HCT116 (cell line): ENCODE measurements at regions not wholly inside any gene's neighbourhood (a gene's known extent, or its start where the extent isn't known, plus 50 kb on each side); places are given as distances from the start of the nearest gene placed in this dataset.

Experiments
- ATAC-seq: fragments of 200-7000 bp; cut with Tn5 transposase; 2 replicates; pipeline ENCODE4 v1.9.1; 2020; ENCODE audit warnings: mild to moderate bottlenecking, moderate library complexity
- BruUV-seq: library from RNA; stranded (reverse); fragments of 400-500 nt; replicated peaks from 2 replicates; lab custom pipeline; 2021; lab: Mats Ljungman, UMichigan
- CTCF ChIA-PET: fragments of 300-600 bp; sonication (Branson Sonifier 250); formaldehyde crosslinking; loops from one replicate; lab custom pipeline; 2021; ENCODE audit warnings: antibody characterized with exemption; lab: Charles Lee
- POLR2A ChIA-PET: fragments of 300-600, 350-600 bp; sonication (Branson Sonifier 250); formaldehyde crosslinking; loops from one replicate; lab custom pipeline; 2021; ENCODE audit warnings: antibody characterized with exemption; lab: Charles Lee
- RAD21 ChIA-PET, 2 experiments: fragments of 300-600 bp; sonication (Branson Sonifier 250); formaldehyde crosslinking; loops; one replicate each; lab custom pipeline; 2023; ENCODE audit warnings: low total read pairs in 2 of 2; ENCODE audit not compliant: uncharacterized antibody in 2 of 2, unreplicated experiment in 2 of 2, low non-redundant PET in 1 of 2; lab: Charles Lee
- DNase-seq: peaks from one replicate; pipeline ENCODE4 v3.0.0-alpha.2; 2010; ENCODE audit warnings: low read depth, low spot score
- H2AFZ ChIP-seq: fragments of 200-600 bp; shearing (Covaris generic), sonication (generic); 2 replicates; pipeline ENCODE4 v1.6.1; 2017; ENCODE audit warnings: low read depth, mixed run types, mixed read lengths, antibody characterized with exemption, low read length; ENCODE audit not compliant: poor library complexity, severe bottlenecking
- H3K27ac ChIP-seq: 2 replicates; pipeline ENCODE4 v1.5.1; 2012; ENCODE audit warnings: low read depth, low read length
- H3K27me3 ChIP-seq: fragments of 200-600 bp; sonication (generic); 2 replicates; pipeline ENCODE4 v1.6.1; 2016; ENCODE audit warnings: mixed run types, low read length, mixed read lengths; ENCODE audit not compliant: insufficient read depth
- H3K36me3 ChIP-seq, 2 experiments: fragments of 200-500 bp in 1 of 2; fragments of 200-600 bp in 1 of 2; sonication (Bioruptor generic) in 1 of 2; sonication (generic) in 1 of 2; 2 replicates each; pipeline versions ENCODE4 v1.5.1 to v1.6.1; 2014 to 2016; ENCODE audit warnings: low read length in 2 of 2, inconsistent platforms in 1 of 2, mixed read lengths in 1 of 2, mixed run types in 1 of 2; ENCODE audit not compliant: insufficient read depth in 2 of 2, control insufficient read depth in 1 of 2
- H3K4me1 ChIP-seq, 2 experiments: fragments of 200-600 bp in 1 of 2; sonication (generic) in 1 of 2; 2 replicates each; pipeline versions ENCODE4 v1.5.1 to v1.6.1; 2012 to 2017; ENCODE audit warnings: low read length in 2 of 2, inconsistent platforms in 1 of 2, mild to moderate bottlenecking in 1 of 2, mixed read lengths in 1 of 2, mixed run types in 1 of 2, moderate library complexity in 1 of 2; ENCODE audit not compliant: insufficient read depth in 2 of 2, control insufficient read depth in 1 of 2
- H3K4me2 ChIP-seq: fragments of 200-600 bp; sonication (generic); 2 replicates; pipeline ENCODE4 v1.6.1; 2017; ENCODE audit warnings: mixed run types, low read length, mixed read lengths
- H3K4me3 ChIP-seq, 2 experiments: fragments of 200-600 bp in 1 of 2; sonication (generic) in 1 of 2; replicated peaks in 1 of 2; 2 replicates each; pipeline ENCODE4 v1.5.1; 2011 to 2016; ENCODE audit warnings: low read length in 2 of 2, control low read depth in 1 of 2, low read depth in 1 of 2, mild to moderate bottlenecking in 1 of 2, mixed read lengths in 1 of 2, mixed run types in 1 of 2
- H3K79me2 ChIP-seq: fragments of 200-600 bp; sonication (generic); 2 replicates; pipeline ENCODE4 v1.6.1; 2017; ENCODE audit warnings: mild to moderate bottlenecking, mixed run types, low read length, moderate library complexity, mixed read lengths; ENCODE audit not compliant: insufficient read depth
- H3K9ac ChIP-seq: fragments of 200-600 bp; sonication (generic); 2 replicates; pipeline ENCODE4 v1.6.1; 2016; ENCODE audit warnings: low read length, mixed read lengths
- H3K9me2 ChIP-seq: fragments of 200-600 bp; sonication (generic), shearing (Covaris generic); 2 replicates; pipeline ENCODE4 v1.6.1; 2017; ENCODE audit warnings: mixed run types, mild to moderate bottlenecking, moderate library complexity; ENCODE audit not compliant: insufficient read depth
- H3K9me3 ChIP-seq, 2 experiments: fragments of 200-500 bp in 1 of 2; fragments of 200-600 bp in 1 of 2; sonication (Bioruptor generic) in 1 of 2; sonication (generic) in 1 of 2; 2 replicates each; pipeline ENCODE4 v1.6.1; 2014 to 2017; ENCODE audit warnings: low read length in 2 of 2, mixed read lengths in 2 of 2, inconsistent platforms in 1 of 2, low read depth in 1 of 2, mild to moderate bottlenecking in 1 of 2, mixed run types in 1 of 2, moderate library complexity in 1 of 2; ENCODE audit not compliant: control insufficient read depth in 1 of 2, insufficient read depth in 1 of 2
- H4K20me1 ChIP-seq: fragments of 200-600 bp; sonication (generic), shearing (Covaris generic); 2 replicates; pipeline ENCODE4 v1.6.1; 2017; ENCODE audit warnings: mixed run types, mild to moderate bottlenecking, moderate library complexity; ENCODE audit not compliant: insufficient read depth
- EZH2 ChIP-seq: fragments of 200-600 bp; sonication (generic); IDR thresholded peaks from 2 replicates; pipeline ENCODE4 v1.6.1; 2017; ENCODE audit warnings: antibody characterized with exemption, mixed run types
- FOSL1 ChIP-seq: IDR thresholded peaks from 2 replicates; pipeline ENCODE4 v1.6.1; 2012; ENCODE audit warnings: low read depth
- MAX ChIP-seq: IDR thresholded peaks from 2 replicates; pipeline ENCODE4 v1.6.1; 2012
- POLR2A ChIP-seq: IDR thresholded peaks from 2 replicates; pipeline ENCODE4 v1.7.0; 2011; ENCODE audit warnings: borderline replicate concordance; ENCODE audit not compliant: insufficient read depth, insufficient read length; ENCODE audit errors: extremely low read depth
- POLR2AphosphoS5 ChIP-seq: IDR thresholded peaks from 2 replicates; pipeline ENCODE4 v1.6.1; 2011; ENCODE audit warnings: mild to moderate bottlenecking, low read depth, low read length, moderate library complexity
- RAD21 ChIP-seq: IDR thresholded peaks from 2 replicates; pipeline ENCODE4 v1.6.1; 2012; ENCODE audit warnings: low read depth, mild to moderate bottlenecking
- REST ChIP-seq: IDR thresholded peaks from 2 replicates; pipeline ENCODE4 v1.6.1; 2012; ENCODE audit warnings: low read depth
- SIN3A ChIP-seq: IDR thresholded peaks from 2 replicates; pipeline ENCODE4 v1.6.1; 2012; ENCODE audit warnings: low read depth
- SP1 ChIP-seq: IDR thresholded peaks from 2 replicates; pipeline ENCODE4 v1.6.1; 2012; ENCODE audit warnings: low read depth
- SRF ChIP-seq: IDR thresholded peaks from 2 replicates; pipeline ENCODE4 v1.6.1; 2012; ENCODE audit warnings: low read depth
- TCF7L2 ChIP-seq: IDR thresholded peaks from 2 replicates; pipeline ENCODE4 v1.7.0; 2011; ENCODE audit warnings: borderline replicate concordance, inconsistent platforms; ENCODE audit not compliant: insufficient read depth, insufficient read length; ENCODE audit errors: extremely low read depth
- YY1 ChIP-seq: IDR thresholded peaks from 2 replicates; pipeline ENCODE4 v1.6.1; 2011; ENCODE audit warnings: low read length, low read depth, moderate library complexity, mild to moderate bottlenecking; ENCODE audit not compliant: insufficient replicate concordance; ENCODE audit errors: extremely low read depth
- ZFX ChIP-seq: fragments of 450-650 bp; IDR thresholded peaks from 2 replicates; pipeline ENCODE4 v1.6.1; 2017
- ZNF274 ChIP-seq: fragments of 200-500 bp; sonication (Bioruptor generic); IDR thresholded peaks from 2 replicates; pipeline ENCODE4 v1.6.1; 2014; ENCODE audit warnings: mild to moderate bottlenecking, low read depth, low read length, inconsistent platforms
- intact Hi-C: fragments of 100-400 bp; cut with micrococcal nuclease; formaldehyde crosslinking; loops from 2 replicates; pipeline ENCODE4 v1.10.0; 2022
- TF ChIP-seq, protein P1 (sequence below): IDR thresholded peaks from 2 replicates; pipeline ENCODE4 v1.6.1; 2012

DNA sequence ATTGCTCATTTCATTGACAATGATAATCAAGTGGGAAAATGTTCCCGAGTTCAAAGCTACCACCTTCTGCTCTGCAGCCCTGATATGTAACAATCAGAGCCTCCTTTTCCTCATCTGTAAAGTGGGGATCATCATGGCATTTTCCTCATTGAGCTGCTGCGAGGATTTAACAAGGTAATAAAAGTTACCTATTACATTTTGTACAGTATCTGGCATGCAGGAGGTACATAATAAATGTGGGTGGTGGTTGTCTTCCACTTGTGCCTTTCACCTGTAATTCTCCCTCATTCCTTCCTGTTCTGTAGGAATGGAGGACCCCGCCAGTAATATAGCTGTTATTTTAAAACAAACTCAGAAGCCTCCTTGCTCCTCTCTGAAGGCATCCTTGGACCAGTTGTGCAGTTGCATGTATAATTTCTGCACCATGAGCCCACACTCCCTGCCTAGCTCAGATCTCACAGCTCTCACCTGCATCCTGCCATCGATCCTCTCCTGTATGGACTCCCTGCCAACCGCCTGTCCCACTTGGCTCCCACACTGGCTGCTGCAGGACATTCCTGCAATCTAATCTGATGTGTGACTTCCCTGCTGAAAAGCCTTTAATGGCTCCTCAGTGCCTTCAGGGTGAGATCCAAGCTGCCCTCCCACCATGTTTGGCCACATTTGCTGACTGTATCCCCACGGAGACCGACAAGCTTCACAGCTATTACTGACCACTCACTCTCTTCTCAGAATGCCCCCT, 350.4 kb downstream of the EN1 start:
- DNase-seq (no peak), ATAC-seq (no peak)
- H2AFZ ChIP-seq, result no peak overlapping the region
- H3K36me3 ChIP-seq, result no peaks in the 10 kb centered on the region
- H3K27ac ChIP-seq, result no peak overlapping the region
- H3K4me1 ChIP-seq, result no peaks in the 10 kb centered on the region
- no TSS peak for BruUV-seq
- no peak overlapping the region for H3K4me2 ChIP-seq
- H3K9ac ChIP-seq, result no peak overlapping the region
- no peak for TF ChIP-seq SRF
- no peak for TF ChIP-seq EZH2
- TF ChIP-seq YY1, result no peak
- TF ChIP-seq SIN3A, result no peak
- TF ChIP-seq, protein P1, sequence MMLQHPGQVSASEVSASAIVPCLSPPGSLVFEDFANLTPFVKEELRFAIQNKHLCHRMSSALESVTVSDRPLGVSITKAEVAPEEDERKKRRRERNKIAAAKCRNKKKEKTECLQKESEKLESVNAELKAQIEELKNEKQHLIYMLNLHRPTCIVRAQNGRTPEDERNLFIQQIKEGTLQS, result no peak
- TF ChIP-seq POLR2AphosphoS5, result no peak
- TF ChIP-seq POLR2A, result no peak
- TF ChIP-seq ZNF274, result no peak
- TF ChIP-seq FOSL1, result no peak
- TF ChIP-seq SP1, result no peak
- TF ChIP-seq ZFX, result no peak
- H3K4me3 ChIP-seq, result no peak overlapping the region
- H4K20me1 ChIP-seq, result no peaks in the 10 kb centered on the region
- H3K27me3 ChIP-seq, result peaks cover 6% of the 10 kb centered on the region; the same call in 1 of the 2 replicates
- H3K9me3 ChIP-seq, result no peaks in the 10 kb centered on the region
- CTCF ChIA-PET, result no interaction called here
- H3K79me2 ChIP-seq, result no peaks in the 10 kb centered on the region
- H3K9me2 ChIP-seq, result no peaks in the 10 kb centered on the region
- POLR2A ChIA-PET, result no interaction called here
- RAD21 ChIA-PET, result no interaction called here
- intact Hi-C loops, result no loop called here

- no peaks in the 10 kb centered on the region for H3K79me2 ChIP-seq
- RAD21 ChIA-PET, result no interaction called here
- H3K27ac ChIP-seq, result no peak overlapping the region
- DNase-seq, result no peak
- no peak overlapping the region for H3K4me3 ChIP-seq
- H3K27me3 ChIP-seq, result peaks cover 6% of the 10 kb centered on the region; the same call in 1 of the 2 replicates
- no peaks in the 10 kb centered on the region for H3K4me1 ChIP-seq
- no peaks in the 10 kb centered on the region for H3K36me3 ChIP-seq
- BruUV-seq, result no TSS peak
- CTCF ChIA-PET, result no interaction called here
- H2AFZ ChIP-seq, result no peak overlapping the region
- no peaks in the 10 kb centered on the region for H4K20me1 ChIP-seq
- intact Hi-C loops, result no loop called here
- no peaks in the 10 kb centered on the region for H3K9me2 ChIP-seq
- no peak for ATAC-seq
- no peak overlapping the region for H3K4me2 ChIP-seq
- POLR2A ChIA-PET, result no interaction called here
- no peaks in the 10 kb centered on the region for H3K9me3 ChIP-seq
- H3K9ac ChIP-seq, result no peak overlapping the region
- TF ChIP-seq SRF (no peak), POLR2AphosphoS5 (no peak), RAD21 (no peak), TCF7L2 (no peak), REST (no peak), MAX (no peak)
Observed at GRCh38 chr2:118496467-118496866, 351.0 kb downstream of the EN1 start.
